NCI-H2081 (cell line): ENCODE measurements at regions not wholly inside any gene's neighbourhood (a gene's known extent, or its start where the extent isn't known, plus 50 kb on each side); places are given as distances from the start of the nearest gene placed in this dataset.
"Not testable (repeated sequence)": the region's sequence is repeated elsewhere in the genome, so short reads cannot be mapped to it uniquely, and the experiment has no call there.

Experiments
- DNase-seq, 2 experiments: peaks; one replicate each; lab custom pipeline; 2025; lab: John Stamatoyannopoulos, UW

- not testable (repeated sequence) for DNase-seq
Measured at GRCh38 chr4:3633277-3633676, 101.1 kb upstream of the LRPAP1 start.

- not testable (repeated sequence) for DNase-seq
Measured at GRCh38 chr4:3632794-3633193, 100.6 kb upstream of the LRPAP1 start.

- DNase-seq, result not testable (repeated sequence)
Measured at GRCh38 chr4:3631544-3632266, 99.5 kb upstream of the LRPAP1 start.

- DNase-seq, result no peak
Measured at GRCh38 chr4:3630598-3631543, 98.6 kb upstream of the LRPAP1 start.

- DNase-seq, result no peak
Measured at GRCh38 chr4:3630136-3630597, 97.9 kb upstream of the LRPAP1 start.

GRCh38 chr4:3629665-3630064, 97.4 kb upstream of the LRPAP1 start:
- DNase-seq, result no peak

- not testable (repeated sequence) for DNase-seq
Measured at GRCh38 chr4:3629176-3629575, 97.0 kb upstream of the LRPAP1 start.

- DNase-seq, result no peak
Measured at GRCh38 chr4:3628868-3629175, 96.6 kb upstream of the LRPAP1 start.

- not testable (repeated sequence) for DNase-seq
Measured at GRCh38 chr4:3627967-3628867, 96.0 kb upstream of the LRPAP1 start.

GRCh38 chr4:3627456-3627855, 95.2 kb upstream of the LRPAP1 start:
- not testable (repeated sequence) for DNase-seq

GRCh38 chr4:3626131-3626884, 94.1 kb upstream of the LRPAP1 start:
- not testable (repeated sequence) for DNase-seq

GRCh38 chr4:3625286-3625875, 93.2 kb upstream of the LRPAP1 start:
- DNase-seq, result not testable (repeated sequence)

- not testable (repeated sequence) for DNase-seq
Measured at GRCh38 chr4:3623809-3624329, 91.6 kb upstream of the LRPAP1 start.

- DNase-seq, result no peak
Measured at GRCh38 chr4:3623106-3623505, 90.9 kb upstream of the LRPAP1 start.

- not testable (repeated sequence) for DNase-seq
Measured at GRCh38 chr4:3620365-3620764, 88.1 kb upstream of the LRPAP1 start.

- DNase-seq, result not testable (repeated sequence)
Measured at GRCh38 chr4:3619698-3620097, 87.5 kb upstream of the LRPAP1 start.

GRCh38 chr4:3618341-3618740, 86.1 kb upstream of the LRPAP1 start:
- DNase-seq, result not testable (repeated sequence)

GRCh38 chr4:3615386-3616286, 83.4 kb upstream of the LRPAP1 start:
- no peak for DNase-seq

GRCh38 chr4:3614731-3614980, 82.4 kb upstream of the LRPAP1 start:
- no peak for DNase-seq
